Right atrium auricular region (tissue), 2 donors: ENCODE measurements at regions not wholly inside any gene's neighbourhood (a gene's known extent, or its start where the extent isn't known, plus 50 kb on each side); places are given as distances from the start of the nearest gene placed in this dataset.

ENCODE experiments used
- DNase-seq: peaks from one replicate; pipeline ENCODE4 v3.0.0-alpha.2; 2019; ENCODE audit warnings: low spot score
- H3K27ac ChIP-seq, 2 donors: fragments of 200-600 bp; sonication (generic); 1 replicate in 1 of 2; 2 replicates in 1 of 2; pipeline ENCODE4 v1.5.1; 2016 to 2019
- H3K27me3 ChIP-seq, 2 donors: fragments of 200-600 bp; sonication (generic); one replicate each; pipeline versions ENCODE4 v1.5.1 to v1.6.0; 2017 to 2019
- H3K36me3 ChIP-seq: fragments of 200-600 bp; sonication (generic); one replicate; pipeline ENCODE4 v1.5.1; 2016
- H3K4me1 ChIP-seq, 2 donors: fragments of 200-600 bp; sonication (generic); one replicate each; pipeline versions ENCODE4 v1.5.1 to v1.6.0; 2017 to 2019
- H3K4me3 ChIP-seq, 2 donors: fragments of 200-600 bp; sonication (generic); 1 replicate in 1 of 2; 2 replicates in 1 of 2; pipeline ENCODE4 v1.5.1; 2017 to 2019; ENCODE audit warnings: mild to moderate bottlenecking in 1 of 2, moderate library complexity in 1 of 2
- H3K9me3 ChIP-seq, 2 donors: fragments of 200-600 bp; sonication (generic); one replicate each; pipeline ENCODE4 v1.5.1; 2019
- CTCF ChIP-seq, 2 donors: fragments of 200-600 bp; sonication (generic); IDR thresholded peaks; one replicate each; pipeline ENCODE4 v1.5.1; 2019; ENCODE audit warnings: antibody characterized with exemption in 2 of 2

GRCh38 chr4:34935739-34936138 is 1308.6 kb downstream of the ARAP2 start:
- H3K36me3 ChIP-seq, result no peaks in the 10 kb centered on the region

GRCh38 chr4:34939073-34939472 is 1305.2 kb downstream of the ARAP2 start:
- H3K4me3 ChIP-seq, result no peak overlapping the region
- no peaks in the 10 kb centered on the region for H3K4me1 ChIP-seq
- no peak for TF ChIP-seq CTCF (IDR thresholded peaks at IDR 0.05)
- no peak overlapping the region for H3K27ac ChIP-seq
- no peak for DNase-seq
- H3K9me3 ChIP-seq, result no peaks in the 10 kb centered on the region
- no peaks in the 10 kb centered on the region for H3K36me3 ChIP-seq
- H3K27me3 ChIP-seq, result no peaks in the 10 kb centered on the region

More at GRCh38 chr4:34935739-34936138, 1308.6 kb downstream of the ARAP2 start:
- DNase-seq, result no peak
- Histone ChIP-seq H3K9me3 (no peaks in the 10 kb centered on the region), H3K27me3 (no peaks in the 10 kb centered on the region), H3K4me1 (no peaks in the 10 kb centered on the region), H3K27ac (no peak overlapping the region), H3K4me3 (no peak overlapping the region)
- no peak for TF ChIP-seq CTCF (IDR thresholded peaks at IDR 0.05)

- Histone ChIP-seq H3K4me1 (no peaks in the 10 kb centered on the region), H3K27me3 (no peaks in the 10 kb centered on the region), H3K9me3 (no peaks in the 10 kb centered on the region), H3K4me3 (no peak overlapping the region), H3K36me3 (no peaks in the 10 kb centered on the region), H3K27ac (no peak overlapping the region)
- TF ChIP-seq CTCF (IDR thresholded peaks at IDR 0.05), result no peak
- DNase-seq, result no peak
Observed at GRCh38 chr4:34943741-34944386, 1300.5 kb downstream of the ARAP2 start.

- Histone ChIP-seq H3K27ac (no peak overlapping the region), H3K4me3 (no peak overlapping the region), H3K27me3 (no peaks in the 10 kb centered on the region), H3K9me3 (no peaks in the 10 kb centered on the region), H3K4me1 (no peaks in the 10 kb centered on the region), H3K36me3 (no peaks in the 10 kb centered on the region)
- TF ChIP-seq CTCF (IDR thresholded peaks at IDR 0.05), result no peak
- no peak for DNase-seq
Observed at GRCh38 chr4:34950926-34951325, 1293.4 kb downstream of the ARAP2 start.

- Histone ChIP-seq H3K9me3 (no peaks in the 10 kb centered on the region), H3K36me3 (no peaks in the 10 kb centered on the region), H3K27ac (no peak overlapping the region), H3K27me3 (no peaks in the 10 kb centered on the region), H3K4me1 (no peaks in the 10 kb centered on the region), H3K4me3 (no peak overlapping the region)
- no peak for TF ChIP-seq CTCF (IDR thresholded peaks at IDR 0.05)
- no peak for DNase-seq
Observed at GRCh38 chr4:34953145-34953799, 1291.0 kb downstream of the ARAP2 start.
